A549 (cell line): ENCODE measurements at regions not wholly inside any gene's neighbourhood (a gene's known extent, or its start where the extent isn't known, plus 50 kb on each side); places are given as distances from the start of the nearest gene placed in this dataset.

Experiments
- ATAC-seq, 2 experiments: fragments of 200-7000 bp in 1 of 2; fragments of >200 bp in 1 of 2; cut with Nextera tagmentation in 1 of 2; cut with Tn5 transposase in 1 of 2; 3 replicates each; pipeline versions ENCODE4 v1.8.0 to v1.9.1; 2018 to 2020; ENCODE audit warnings: mild to moderate bottlenecking in 1 of 2, moderate library complexity in 1 of 2
- CTCF ChIA-PET: fragments of 300-600 bp; sonication (Branson Sonifier 250); formaldehyde crosslinking; extraction: SDS; loops from one replicate; lab custom pipeline; 2021; ENCODE audit warnings: antibody characterized with exemption, inconsistent platforms; lab: Yijun Ruan, JAX
- POLR2A ChIA-PET: fragments of 350-600 bp; formaldehyde crosslinking; extraction: SDS; loops from one replicate; lab custom pipeline; 2021; ENCODE audit warnings: antibody characterized with exemption, inconsistent platforms; lab: Yijun Ruan, JAX
- DNase-seq, 2 experiments: peaks; one replicate each; pipeline versions ENCODE4 v3.0.0 to v3.0.0-alpha.2; 2011 to 2016; ENCODE audit warnings: low read depth in 1 of 2, low spot score in 1 of 2
- FAIRE-seq: peaks from 2 replicates; lab custom pipeline; 2011; peaks lifted over from hg19 to GRCh38; lab: Jason Lieb, UNC
- H3K27ac ChIP-seq, 2 experiments: fragments of >200 bp; sonication (Bioruptor Twin); formaldehyde crosslinking; 3 replicates each; pipeline ENCODE4 v1.5.1; 2016 to 2017
- H3K4me1 ChIP-seq: fragments of >200 bp; sonication (Bioruptor Twin); formaldehyde crosslinking; 3 replicates; pipeline ENCODE4 v1.6.1; 2016
- H3K4me2 ChIP-seq: fragments of >200 bp; sonication (Bioruptor Twin); formaldehyde crosslinking; 3 replicates; pipeline ENCODE4 v1.6.1; 2016
- H3K4me3 ChIP-seq: fragments of >200 bp; sonication (Bioruptor Twin); formaldehyde crosslinking; 3 replicates; pipeline ENCODE4 v1.5.1; 2016
- H3K9me3 ChIP-seq: fragments of >200 bp; sonication (Bioruptor Twin); formaldehyde crosslinking; 3 replicates; pipeline ENCODE4 v1.6.1; 2016
- CEBPB ChIP-seq, 2 experiments: fragments of >200 bp in 1 of 2; sonication (Bioruptor Twin) in 1 of 2; formaldehyde crosslinking in 1 of 2; IDR thresholded peaks; 2 replicates each; pipeline ENCODE4 v1.6.1; 2012 to 2016
- CHD2 ChIP-seq: fragments of 150-350 bp; IDR thresholded peaks from 2 replicates; pipeline ENCODE4 v1.6.1; 2014; ENCODE audit warnings: low read length; ENCODE audit not compliant: partially characterized antibody
- CHD4 ChIP-seq: fragments of 200-600 bp; sonication (generic); IDR thresholded peaks from 2 replicates; pipeline ENCODE4 v1.6.1; 2016; ENCODE audit warnings: antibody characterized with exemption, mild to moderate bottlenecking, borderline replicate concordance
- GATA3 ChIP-seq: IDR thresholded peaks from 2 replicates; pipeline ENCODE4 v1.6.1; 2012; ENCODE audit warnings: borderline replicate concordance
- PHF8 ChIP-seq: fragments of 200-600 bp; sonication (generic); IDR thresholded peaks from 2 replicates; pipeline ENCODE4 v1.6.1; 2016; ENCODE audit warnings: low read depth, mild to moderate bottlenecking, antibody characterized with exemption, moderate library complexity, borderline replicate concordance
- POLR2A ChIP-seq: IDR thresholded peaks from 2 replicates; pipeline ENCODE4 v1.6.1; 2012; ENCODE audit warnings: mild to moderate bottlenecking, low read length
- POLR2AphosphoS2 ChIP-seq: conservative IDR thresholded peaks from 2 replicates; pipeline ENCODE4 v1.6.1; 2012; ENCODE audit warnings: low read length, improper control_type of control experiment, inconsistent platforms
- RCOR1 ChIP-seq: fragments of 150-350 bp; IDR thresholded peaks from 2 replicates; pipeline ENCODE4 v1.6.1; 2014; ENCODE audit warnings: antibody characterized with exemption, low read length, low read depth
- RNF2 ChIP-seq: fragments of 200-600 bp; sonication (generic); IDR thresholded peaks from 2 replicates; pipeline ENCODE4 v1.6.1; 2016; ENCODE audit warnings: low read depth, mild to moderate bottlenecking, antibody characterized with exemption, moderate library complexity, borderline replicate concordance
- WGBS: methylation state at CpG from one replicate; pipeline ENCODE4 v1.1.6; 2017; ENCODE audit errors: missing lambda C conversion rate; 5-methylcytosine and 5-hydroxymethylcytosine counted together
- TF ChIP-seq, protein P1 (sequence below): fragments of 200-600 bp; sonication (generic); IDR thresholded peaks from 2 replicates; pipeline ENCODE4 v1.6.1; 2016; ENCODE audit warnings: antibody characterized with exemption, mild to moderate bottlenecking, moderate library complexity
- TF ChIP-seq, protein P2 (sequence below): fragments of 250-450 bp; sonication (Bioruptor Pico); IDR thresholded peaks from 2 replicates; pipeline ENCODE4 v1.5.0; 2021; ENCODE audit warnings: mild to moderate bottlenecking, moderate library complexity, borderline replicate concordance
- TF ChIP-seq, protein P3 (sequence below): IDR thresholded peaks from 2 replicates; pipeline ENCODE4 v1.6.1; 2012; ENCODE audit warnings: low read depth, borderline replicate concordance

DNA sequence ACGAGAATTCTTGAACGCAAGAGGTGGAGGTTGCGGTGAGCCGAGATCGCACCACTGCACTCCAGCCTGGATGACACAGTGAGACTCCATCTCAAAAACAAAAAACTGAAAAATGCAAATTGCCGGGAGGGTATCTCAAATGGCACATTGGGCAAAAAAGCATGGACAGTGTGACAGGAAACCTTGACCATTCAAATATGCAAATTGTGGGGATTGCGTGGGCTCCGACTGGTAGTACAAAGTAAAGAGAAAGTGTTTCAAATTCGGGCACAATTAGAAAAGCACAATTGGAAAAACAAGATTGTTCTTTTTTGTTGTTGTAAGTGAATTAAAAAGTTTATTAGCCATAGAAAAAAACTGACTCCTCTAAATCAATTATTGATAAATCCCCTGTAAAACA is 56.7 kb upstream of the NUP160 start:
- H3K4me3 ChIP-seq: no peak overlapping the region
- no peak overlapping the region for H3K27ac ChIP-seq
- H3K4me2 ChIP-seq: no peak overlapping the region
- no peak for FAIRE-seq
- 85% methylated on average over 9 of the region's 9 CpGs for WGBS
- ChIA-PET POLR2A (interaction anchor here (0.5 kb wide), 1 partner anchor 690 kb away, joined by 4 read pairs; the partner anchor contains the start of gene DDB2), CTCF (interaction anchor here (1.5 kb wide), 1 partner anchor 13 kb away, joined by 4 read pairs; no protein-coding TSS in a partner anchor)
- no peak for DNase-seq
- no peaks in the 10 kb centered on the region for H3K9me3 ChIP-seq
- H3K4me1 ChIP-seq: 0 out of 3 replicates have a peak, but pooled peaks cover 4% of the 10 kb centered on the region
- no peak for ATAC-seq
- TF ChIP-seq RNF2: no peak
- no peak for TF ChIP-seq CHD4
- TF ChIP-seq, protein P1, sequence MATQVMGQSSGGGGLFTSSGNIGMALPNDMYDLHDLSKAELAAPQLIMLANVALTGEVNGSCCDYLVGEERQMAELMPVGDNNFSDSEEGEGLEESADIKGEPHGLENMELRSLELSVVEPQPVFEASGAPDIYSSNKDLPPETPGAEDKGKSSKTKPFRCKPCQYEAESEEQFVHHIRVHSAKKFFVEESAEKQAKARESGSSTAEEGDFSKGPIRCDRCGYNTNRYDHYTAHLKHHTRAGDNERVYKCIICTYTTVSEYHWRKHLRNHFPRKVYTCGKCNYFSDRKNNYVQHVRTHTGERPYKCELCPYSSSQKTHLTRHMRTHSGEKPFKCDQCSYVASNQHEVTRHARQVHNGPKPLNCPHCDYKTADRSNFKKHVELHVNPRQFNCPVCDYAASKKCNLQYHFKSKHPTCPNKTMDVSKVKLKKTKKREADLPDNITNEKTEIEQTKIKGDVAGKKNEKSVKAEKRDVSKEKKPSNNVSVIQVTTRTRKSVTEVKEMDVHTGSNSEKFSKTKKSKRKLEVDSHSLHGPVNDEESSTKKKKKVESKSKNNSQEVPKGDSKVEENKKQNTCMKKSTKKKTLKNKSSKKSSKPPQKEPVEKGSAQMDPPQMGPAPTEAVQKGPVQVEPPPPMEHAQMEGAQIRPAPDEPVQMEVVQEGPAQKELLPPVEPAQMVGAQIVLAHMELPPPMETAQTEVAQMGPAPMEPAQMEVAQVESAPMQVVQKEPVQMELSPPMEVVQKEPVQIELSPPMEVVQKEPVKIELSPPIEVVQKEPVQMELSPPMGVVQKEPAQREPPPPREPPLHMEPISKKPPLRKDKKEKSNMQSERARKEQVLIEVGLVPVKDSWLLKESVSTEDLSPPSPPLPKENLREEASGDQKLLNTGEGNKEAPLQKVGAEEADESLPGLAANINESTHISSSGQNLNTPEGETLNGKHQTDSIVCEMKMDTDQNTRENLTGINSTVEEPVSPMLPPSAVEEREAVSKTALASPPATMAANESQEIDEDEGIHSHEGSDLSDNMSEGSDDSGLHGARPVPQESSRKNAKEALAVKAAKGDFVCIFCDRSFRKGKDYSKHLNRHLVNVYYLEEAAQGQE: no peak
- no peak for TF ChIP-seq CHD2
- TF ChIP-seq RCOR1: no peak
- TF ChIP-seq POLR2AphosphoS2: no peak
- TF ChIP-seq, protein P2, sequence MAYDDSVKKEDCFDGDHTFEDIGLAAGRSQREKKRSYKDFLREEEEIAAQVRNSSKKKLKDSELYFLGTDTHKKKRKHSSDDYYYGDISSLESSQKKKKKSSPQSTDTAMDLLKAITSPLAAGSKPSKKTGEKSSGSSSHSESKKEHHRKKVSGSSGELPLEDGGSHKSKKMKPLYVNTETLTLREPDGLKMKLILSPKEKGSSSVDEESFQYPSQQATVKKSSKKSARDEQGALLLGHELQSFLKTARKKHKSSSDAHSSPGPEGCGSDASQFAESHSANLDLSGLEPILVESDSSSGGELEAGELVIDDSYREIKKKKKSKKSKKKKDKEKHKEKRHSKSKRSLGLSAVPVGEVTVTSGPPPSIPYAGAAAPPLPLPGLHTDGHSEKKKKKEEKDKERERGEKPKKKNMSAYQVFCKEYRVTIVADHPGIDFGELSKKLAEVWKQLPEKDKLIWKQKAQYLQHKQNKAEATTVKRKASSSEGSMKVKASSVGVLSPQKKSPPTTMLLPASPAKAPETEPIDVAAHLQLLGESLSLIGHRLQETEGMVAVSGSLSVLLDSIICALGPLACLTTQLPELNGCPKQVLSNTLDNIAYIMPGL (CRISPR knock-in tag): no peak

DNA sequence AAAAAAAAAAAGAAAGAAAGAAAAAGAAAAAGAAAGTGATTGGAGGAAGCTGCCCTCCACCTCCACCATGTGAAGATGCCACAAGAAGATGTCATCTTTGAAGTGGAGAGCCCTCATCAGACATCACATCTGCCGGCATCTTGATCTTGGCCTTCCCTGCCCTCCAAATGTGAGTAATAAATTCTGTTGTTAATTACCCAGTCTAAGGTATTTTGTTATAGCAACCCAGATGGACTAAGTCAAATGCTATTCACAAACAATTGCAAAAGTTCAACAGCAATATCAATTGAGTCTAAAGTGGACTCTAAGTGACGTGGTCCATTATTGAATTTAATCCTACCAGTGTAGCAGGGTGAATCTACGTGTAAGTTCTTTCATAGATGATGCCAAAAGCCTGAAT is 55.9 kb upstream of the NUP160 start:
- no peak for FAIRE-seq
- no peaks in the 10 kb centered on the region for H3K9me3 ChIP-seq
- TF ChIP-seq PHF8 (no peak), POLR2A (no peak), CEBPB (IDR thresholded peaks at IDR 0.05) (no peak), GATA3 (no peak)
- TF ChIP-seq, protein P3, sequence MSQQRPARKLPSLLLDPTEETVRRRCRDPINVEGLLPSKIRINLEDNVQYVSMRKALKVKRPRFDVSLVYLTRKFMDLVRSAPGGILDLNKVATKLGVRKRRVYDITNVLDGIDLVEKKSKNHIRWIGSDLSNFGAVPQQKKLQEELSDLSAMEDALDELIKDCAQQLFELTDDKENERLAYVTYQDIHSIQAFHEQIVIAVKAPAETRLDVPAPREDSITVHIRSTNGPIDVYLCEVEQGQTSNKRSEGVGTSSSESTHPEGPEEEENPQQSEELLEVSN: no peak
- TF ChIP-seq, protein P1: no peak
- TF ChIP-seq, all 56 proteins: peak for 0
- ChIA-PET CTCF (interaction anchor here (0.6 kb wide), 1 partner anchor 686 kb away, joined by 3 read pairs; no protein-coding TSS in a partner anchor), POLR2A (no interaction called here)
- ATAC-seq (no peak), DNase-seq (no peak)
- 92% methylated on average over 3 of the region's 3 CpGs for WGBS
- H3K4me1 ChIP-seq: 0 out of 3 replicates have a peak, but pooled peaks cover 4% of the 10 kb centered on the region
- no peak overlapping the region for H3K4me2 ChIP-seq
- H3K4me3 ChIP-seq: no peak overlapping the region
- no peak overlapping the region for H3K27ac ChIP-seq
